Activated naive CD8-positive, alpha-beta T cell treated with anti-CD3 and anti-CD28 coated beads, Interleukin-2, amount 10 ng/mL, durations not matched to agents 7 days and 5 days (primary cell): ENCODE measurements at regions not wholly inside any gene's neighbourhood (a gene's known extent, or its start where the extent isn't known, plus 50 kb on each side); places are given as distances from the start of the nearest gene placed in this dataset.
"Not testable (repeated sequence)": the region's sequence is repeated elsewhere in the genome, so short reads cannot be mapped to it uniquely, and the experiment has no call there.

Experiments used
- ATAC-seq: fragments of 150-1000 bp; cut with Tn5 transposase; one replicate; pipeline ENCODE4 v1.10.0; 2021; ENCODE audit warnings: low read depth, moderate library complexity
- POLR2A ChIA-PET: fragments of 350-600 bp; sonication (Branson Sonifier 250); formaldehyde crosslinking; loops from one replicate; lab custom pipeline; 2021; ENCODE audit warnings: antibody characterized with exemption; lab: Charles Lee
- DNase-seq: peaks from one replicate; pipeline ENCODE4 v3.0.0; 2021
- H3K27ac Mint-ChIP-seq: one replicate; pipeline ENCODE4 v1.8.0; 2022; ENCODE audit warnings: mild to moderate bottlenecking, mixed read lengths
- H3K27me3 Mint-ChIP-seq: one replicate; pipeline ENCODE4 v1.8.0; 2022; ENCODE audit warnings: mild to moderate bottlenecking, moderate library complexity, mixed read lengths
- H3K36me3 Mint-ChIP-seq: one replicate; pipeline ENCODE4 v1.8.0; 2021; ENCODE audit warnings: mild to moderate bottlenecking, mixed read lengths
- H3K4me1 Mint-ChIP-seq: one replicate; pipeline ENCODE4 v1.8.0; 2021; ENCODE audit warnings: mixed read lengths
- H3K4me3 Mint-ChIP-seq: one replicate; pipeline ENCODE4 v1.8.0; 2022; ENCODE audit warnings: mild to moderate bottlenecking, moderate library complexity, mixed read lengths
- H3K9me3 Mint-ChIP-seq: one replicate; pipeline ENCODE4 v1.8.0; 2021; ENCODE audit warnings: mixed read lengths

- no peaks in the 10 kb centered on the region for H3K9me3 Mint-ChIP-seq
- ATAC-seq = no peak
- H3K27ac Mint-ChIP-seq = no peak overlapping the region
- POLR2A ChIA-PET = no interaction called here
- no peaks in the 10 kb centered on the region for H3K4me1 Mint-ChIP-seq
- DNase-seq = no peak
- H3K27me3 Mint-ChIP-seq = peaks cover 28% of the 10 kb centered on the region
- H3K36me3 Mint-ChIP-seq = no peaks in the 10 kb centered on the region
- H3K4me3 Mint-ChIP-seq = no peak overlapping the region
Observed at GRCh38 chr15:79602180-79602579, 170.0 kb downstream of the MINAR1 start.

GRCh38 chr15:79602731-79603130, 170.6 kb downstream of the MINAR1 start:
- no peak overlapping the region for H3K27ac Mint-ChIP-seq
- DNase-seq = no peak
- no peak overlapping the region for H3K4me3 Mint-ChIP-seq
- POLR2A ChIA-PET = no interaction called here
- H3K9me3 Mint-ChIP-seq = no peaks in the 10 kb centered on the region
- ATAC-seq = no peak
- no peaks in the 10 kb centered on the region for H3K36me3 Mint-ChIP-seq
- H3K27me3 Mint-ChIP-seq = peaks cover 26% of the 10 kb centered on the region
- no peaks in the 10 kb centered on the region for H3K4me1 Mint-ChIP-seq

GRCh38 chr15:79606831-79607355, 174.8 kb downstream of the MINAR1 start:
- Mint-ChIP-seq H3K27ac (no peak overlapping the region), H3K36me3 (no peaks in the 10 kb centered on the region), H3K4me1 (no peaks in the 10 kb centered on the region), H3K9me3 (no peaks in the 10 kb centered on the region), H3K4me3 (no peak overlapping the region), H3K27me3 (peaks cover 12% of the 10 kb centered on the region)
- no peak for DNase-seq
- POLR2A ChIA-PET = no interaction called here
- no peak for ATAC-seq

GRCh38 chr15:79608066-79608864, 176.1 kb downstream of the MINAR1 start:
- ATAC-seq (no peak), DNase-seq (no peak)
- no peak overlapping the region for H3K27ac Mint-ChIP-seq
- no peaks in the 10 kb centered on the region for H3K36me3 Mint-ChIP-seq
- H3K4me1 Mint-ChIP-seq = no peaks in the 10 kb centered on the region
- H3K27me3 Mint-ChIP-seq = peaks cover 15% of the 10 kb centered on the region
- no peak overlapping the region for H3K4me3 Mint-ChIP-seq
- POLR2A ChIA-PET = no interaction called here
- H3K9me3 Mint-ChIP-seq = no peaks in the 10 kb centered on the region

- DNase-seq = no peak
- H3K36me3 Mint-ChIP-seq = no peaks in the 10 kb centered on the region
- POLR2A ChIA-PET = no interaction called here
- H3K27me3 Mint-ChIP-seq = peaks cover 12% of the 10 kb centered on the region
- no peak overlapping the region for H3K4me3 Mint-ChIP-seq
- ATAC-seq = no peak
- H3K9me3 Mint-ChIP-seq = no peaks in the 10 kb centered on the region
- no peak overlapping the region for H3K27ac Mint-ChIP-seq
- no peaks in the 10 kb centered on the region for H3K4me1 Mint-ChIP-seq
Observed at GRCh38 chr15:79609506-79609905, 177.4 kb downstream of the MINAR1 start.

- Mint-ChIP-seq H3K27ac (no peak overlapping the region), H3K4me3 (no peak overlapping the region), H3K27me3 (peaks cover 9% of the 10 kb centered on the region), H3K9me3 (no peaks in the 10 kb centered on the region), H3K4me1 (no peaks in the 10 kb centered on the region), H3K36me3 (no peaks in the 10 kb centered on the region)
- DNase-seq (no peak), ATAC-seq (no peak)
- POLR2A ChIA-PET = no interaction called here
Observed at GRCh38 chr15:79610021-79610420, 177.9 kb downstream of the MINAR1 start.

GRCh38 chr15:79615754-79616153, 183.6 kb downstream of the MINAR1 start:
- H3K27ac Mint-ChIP-seq = no peak overlapping the region

GRCh38 chr15:79617071-79617470, 184.9 kb downstream of the MINAR1 start:
- POLR2A ChIA-PET = no interaction called here
- no peak for DNase-seq

More at GRCh38 chr15:79615754-79616153, 183.6 kb downstream of the MINAR1 start:
- POLR2A ChIA-PET = no interaction called here
- ATAC-seq (no peak), DNase-seq (no peak)
- peaks cover 9% of the 10 kb centered on the region for H3K27me3 Mint-ChIP-seq
- no peaks in the 10 kb centered on the region for H3K4me1 Mint-ChIP-seq
- no peak overlapping the region for H3K4me3 Mint-ChIP-seq
- H3K36me3 Mint-ChIP-seq = no peaks in the 10 kb centered on the region
- no peaks in the 10 kb centered on the region for H3K9me3 Mint-ChIP-seq

GRCh38 chr15:79620112-79620857, 188.1 kb downstream of the MINAR1 start:
- POLR2A ChIA-PET = no interaction called here
- Mint-ChIP-seq H3K36me3 (no peaks in the 10 kb centered on the region), H3K27ac (no peak overlapping the region), H3K9me3 (no peaks in the 10 kb centered on the region), H3K27me3 (peaks cover 26% of the 10 kb centered on the region), H3K4me3 (no peak overlapping the region), H3K4me1 (no peaks in the 10 kb centered on the region)
- ATAC-seq (no peak), DNase-seq (no peak)

More at GRCh38 chr15:79617071-79617470, 184.9 kb downstream of the MINAR1 start:
- Mint-ChIP-seq H3K4me1 (no peaks in the 10 kb centered on the region), H3K4me3 (no peak overlapping the region), H3K27me3 (peaks cover 14% of the 10 kb centered on the region), H3K9me3 (no peaks in the 10 kb centered on the region), H3K27ac (no peak overlapping the region), H3K36me3 (no peaks in the 10 kb centered on the region)
- no peak for ATAC-seq

GRCh38 chr15:79621805-79622204, 189.7 kb downstream of the MINAR1 start:
- H3K27me3 Mint-ChIP-seq = peaks cover 32% of the 10 kb centered on the region
- H3K36me3 Mint-ChIP-seq, POLR2A ChIA-PET, DNase-seq, H3K9me3 Mint-ChIP-seq, H3K4me3 Mint-ChIP-seq, H3K27ac Mint-ChIP-seq, ATAC-seq, H3K4me1 Mint-ChIP-seq: not testable (repeated sequence)

- no peaks in the 10 kb centered on the region for H3K9me3 Mint-ChIP-seq
- ATAC-seq = no peak
- no peaks in the 10 kb centered on the region for H3K4me1 Mint-ChIP-seq
- H3K27me3 Mint-ChIP-seq = peaks cover 37% of the 10 kb centered on the region
- H3K36me3 Mint-ChIP-seq = no peaks in the 10 kb centered on the region
- no peak overlapping the region for H3K27ac Mint-ChIP-seq
- POLR2A ChIA-PET = no interaction called here
- no peak overlapping the region for H3K4me3 Mint-ChIP-seq
- DNase-seq = no peak
Observed at GRCh38 chr15:79623488-79623887, 191.4 kb downstream of the MINAR1 start.

GRCh38 chr15:79629687-79630086, 197.6 kb downstream of the MINAR1 start:
- DNase-seq = no peak
- POLR2A ChIA-PET = no interaction called here
- no peak overlapping the region for H3K27ac Mint-ChIP-seq
- H3K4me1 Mint-ChIP-seq = no peaks in the 10 kb centered on the region
- no peak for ATAC-seq
- no peak overlapping the region for H3K4me3 Mint-ChIP-seq
- H3K9me3 Mint-ChIP-seq = peaks cover 1% of the 10 kb centered on the region
- no peaks in the 10 kb centered on the region for H3K36me3 Mint-ChIP-seq
- H3K27me3 Mint-ChIP-seq = peaks cover 17% of the 10 kb centered on the region

- Mint-ChIP-seq H3K27ac (no peak overlapping the region), H3K4me1 (no peaks in the 10 kb centered on the region), H3K4me3 (no peak overlapping the region), H3K9me3 (peaks cover 1% of the 10 kb centered on the region), H3K36me3 (no peaks in the 10 kb centered on the region), H3K27me3 (peaks cover 5% of the 10 kb centered on the region)
- DNase-seq (no peak), ATAC-seq (no peak)
- POLR2A ChIA-PET = no interaction called here
Observed at GRCh38 chr15:79632457-79632856, 200.3 kb downstream of the MINAR1 start.
